ENCODE measurements at regions not wholly inside any gene's neighbourhood (a gene's known extent, or its start where the extent isn't known, plus 50 kb on each side); places are given as distances from the start of the nearest gene placed in this dataset.

DNA sequence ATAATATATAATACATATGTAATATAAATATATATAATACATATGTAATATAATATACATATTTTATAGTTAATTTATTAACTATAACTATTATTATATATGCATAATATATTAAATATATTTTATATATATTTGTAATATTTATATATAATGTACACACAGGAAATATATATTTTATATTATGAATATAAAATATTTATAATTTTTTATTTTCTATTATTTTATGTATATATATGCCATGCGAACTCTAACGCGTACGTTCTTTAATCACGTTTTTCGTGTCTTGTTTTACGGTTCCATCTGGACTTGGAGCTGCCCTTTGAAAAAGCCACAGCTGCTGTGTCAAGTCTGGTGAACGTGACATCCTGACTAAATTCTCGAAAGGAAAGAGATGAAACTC is 332.1 kb downstream of the ASMT start:
- no peak for ATAC-seq (ENCODE audit: insufficient read depth, low read depth)

More for the DNA sequence above, 332.1 kb downstream of the ASMT start:
- H4K20me1 ChIP-seq (ENCODE audit: insufficient read depth, low read length) = no peaks in the 10 kb centered on the region
- H3K4me1 ChIP-seq (ENCODE audit: insufficient read depth, low read length) = no peaks in the 10 kb centered on the region
- TF ChIP-seq CTCF (IDR thresholded peaks at IDR 0.05; ENCODE audit: borderline replicate concordance, extremely low read depth, low read length, poor library complexity, severe bottlenecking) = no peak
- TF ChIP-seq EZH2 (IDR thresholded peaks at IDR 0.05; ENCODE audit: borderline replicate concordance, low read depth, low read length, severe bottlenecking) = no peak
- no peaks in the 10 kb centered on the region for H3K9me3 ChIP-seq (ENCODE audit: insufficient read depth, low read length, severe bottlenecking)
- no peaks in the 10 kb centered on the region for H3K79me2 ChIP-seq (ENCODE audit: insufficient read depth, low read length)
- DNase-seq = no peak
- H3K4me2 ChIP-seq (ENCODE audit: insufficient read depth, low read length) = no peak overlapping the region
- H2AFZ ChIP-seq (ENCODE audit: low read depth, low read length) = no peak overlapping the region
- no peak overlapping the region for H3K27ac ChIP-seq (ENCODE audit: low read length)
- no peaks in the 10 kb centered on the region for H3K27me3 ChIP-seq (ENCODE audit: insufficient read depth, low read length, poor library complexity)
- no peak overlapping the region for H3K4me3 ChIP-seq (ENCODE audit: low read depth in 1 of 2, low read length in 2 of 2)
- H3K36me3 ChIP-seq (ENCODE audit: insufficient read depth, low read length) = no peaks in the 10 kb centered on the region
- H3K9ac ChIP-seq (ENCODE audit: low read depth, low read length) = no peak overlapping the region
